GM12878 (cell line): ENCODE measurements at regions not wholly inside any gene's neighbourhood (a gene's known extent, or its start where the extent isn't known, plus 50 kb on each side); places are given as distances from the start of the nearest gene placed in this dataset.

ENCODE experiments used
- ATF2 ChIP-seq: IDR thresholded peaks from 2 replicates; pipeline ENCODE4 v1.6.1; 2012; ENCODE audit warnings: low read length, inconsistent platforms
- BACH1 ChIP-seq: fragments of 450-650 bp; IDR thresholded peaks from 2 replicates; pipeline ENCODE4 v1.6.1; 2017; ENCODE audit warnings: mild to moderate bottlenecking, borderline replicate concordance
- CBFB ChIP-seq: IDR thresholded peaks from 2 replicates; pipeline ENCODE4 v1.6.1; 2016; ENCODE audit warnings: antibody characterized with exemption, low read depth
- CHD2 ChIP-seq: IDR thresholded peaks from 2 replicates; pipeline ENCODE4 v1.6.1; 2011; ENCODE audit warnings: low read depth, low read length, improper control_type of control experiment, borderline replicate concordance
- CREM ChIP-seq: IDR thresholded peaks from 2 replicates; pipeline ENCODE4 v1.6.1; 2014; ENCODE audit warnings: antibody characterized with exemption, low read depth
- GABPA ChIP-seq: IDR thresholded peaks from 2 replicates; pipeline ENCODE4 v1.6.1; 2014; ENCODE audit warnings: antibody characterized with exemption, low read depth, mild to moderate bottlenecking, inconsistent platforms
- KAT2A ChIP-seq: conservative IDR thresholded peaks from 2 replicates; pipeline ENCODE4 v1.6.1; 2011; ENCODE audit warnings: low read depth, low read length; ENCODE audit not compliant: control insufficient read depth
- MXI1 ChIP-seq: fragments of 150-350 bp; IDR thresholded peaks from 2 replicates; pipeline ENCODE4 v1.6.1; 2011; ENCODE audit warnings: low read depth, mild to moderate bottlenecking, inconsistent platforms, low read length, improper control_type of control experiment
- NFXL1 ChIP-seq: fragments of 450-650 bp; IDR thresholded peaks from 2 replicates; pipeline ENCODE4 v1.6.1; 2017; ENCODE audit warnings: antibody characterized with exemption, mild to moderate bottlenecking, borderline replicate concordance
- NFYB ChIP-seq: IDR thresholded peaks from 2 replicates; pipeline ENCODE4 v1.6.1; 2011; ENCODE audit warnings: low read depth, mild to moderate bottlenecking, low read length, improper control_type of control experiment, moderate library complexity; ENCODE audit not compliant: insufficient read depth
- PAX8 ChIP-seq: fragments of 450-650 bp; IDR thresholded peaks from 2 replicates; pipeline ENCODE4 v1.6.1; 2017; ENCODE audit warnings: mild to moderate bottlenecking, moderate library complexity
- POLR2AphosphoS2 ChIP-seq: IDR thresholded peaks from 2 replicates; pipeline ENCODE4 v1.6.1; 2011; ENCODE audit warnings: low read depth, mild to moderate bottlenecking, low read length, improper control_type of control experiment, moderate library complexity
- RBBP5 ChIP-seq: fragments of 200-600 bp; sonication (generic); conservative IDR thresholded peaks from 2 replicates; pipeline ENCODE4 v1.6.1; 2016
- SIN3A ChIP-seq: IDR thresholded peaks from 2 replicates; pipeline ENCODE4 v1.6.1; 2012; ENCODE audit warnings: low read depth, low read length, improper control_type of control experiment
- SPI1 ChIP-seq: IDR thresholded peaks from 2 replicates; pipeline ENCODE4 v1.6.1; 2011; ENCODE audit warnings: low read depth, mild to moderate bottlenecking, low read length, moderate library complexity, borderline replicate concordance; ENCODE audit not compliant: insufficient read depth
- SREBF1 ChIP-seq: IDR thresholded peaks from 2 replicates; pipeline ENCODE4 v1.6.1; 2012; ENCODE audit warnings: mild to moderate bottlenecking, low read length
- SUPT20H ChIP-seq: IDR thresholded peaks from 2 replicates; pipeline ENCODE4 v1.6.1; 2011; ENCODE audit warnings: low read depth, mild to moderate bottlenecking, low read length, moderate library complexity, borderline replicate concordance; ENCODE audit not compliant: control insufficient read depth
- TCF3 ChIP-seq: IDR thresholded peaks from 2 replicates; pipeline ENCODE4 v1.6.1; 2012; ENCODE audit warnings: low read depth, mild to moderate bottlenecking, low read length, borderline replicate concordance; ENCODE audit not compliant: insufficient read depth
- YY1 ChIP-seq: IDR thresholded peaks from 2 replicates; pipeline ENCODE4 v1.6.1; 2011; ENCODE audit warnings: low read depth, mild to moderate bottlenecking, low read length
- ZNF24 ChIP-seq: fragments of 450-650 bp; IDR thresholded peaks from 2 replicates; pipeline ENCODE4 v1.6.1; 2017; ENCODE audit warnings: antibody characterized with exemption, mild to moderate bottlenecking
- ZNF384 ChIP-seq: IDR thresholded peaks from 2 replicates; pipeline ENCODE4 v1.6.1; 2012; ENCODE audit warnings: low read depth, mild to moderate bottlenecking, low read length, improper control_type of control experiment, borderline replicate concordance
- TF ChIP-seq, protein P1 (sequence below): fragments of 450-650 bp; IDR thresholded peaks from 2 replicates; pipeline ENCODE4 v1.6.1; 2016; ENCODE audit warnings: mild to moderate bottlenecking
- TF ChIP-seq, protein P2 (sequence below): fragments of 450-650 bp; IDR thresholded peaks from 2 replicates; pipeline ENCODE4 v1.6.1; 2016; ENCODE audit warnings: mild to moderate bottlenecking

DNA sequence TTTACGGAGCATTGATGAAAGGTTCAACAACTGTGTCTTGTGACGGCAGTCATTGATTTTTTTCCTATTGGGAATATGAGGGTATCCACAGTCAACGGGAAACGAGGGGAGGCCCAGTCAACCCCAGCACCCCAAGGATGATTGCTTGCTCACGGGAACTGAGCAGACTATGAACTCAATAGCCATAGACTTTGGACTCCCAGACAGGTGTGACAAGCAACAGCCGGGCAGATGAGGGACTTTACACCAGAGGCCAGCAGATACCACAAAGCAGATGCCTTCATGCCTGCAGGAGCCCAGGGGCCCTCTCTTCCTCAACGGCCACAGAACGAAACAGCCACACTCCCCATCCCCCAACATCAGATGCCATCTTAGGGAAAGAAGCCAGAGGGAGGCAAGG lies 80.3 kb upstream of the FLT1 start (continued):
- no peak for TF ChIP-seq ATF2
- TF ChIP-seq SPI1, result no peak
- TF ChIP-seq GABPA, result no peak
- TF ChIP-seq, protein P1, sequence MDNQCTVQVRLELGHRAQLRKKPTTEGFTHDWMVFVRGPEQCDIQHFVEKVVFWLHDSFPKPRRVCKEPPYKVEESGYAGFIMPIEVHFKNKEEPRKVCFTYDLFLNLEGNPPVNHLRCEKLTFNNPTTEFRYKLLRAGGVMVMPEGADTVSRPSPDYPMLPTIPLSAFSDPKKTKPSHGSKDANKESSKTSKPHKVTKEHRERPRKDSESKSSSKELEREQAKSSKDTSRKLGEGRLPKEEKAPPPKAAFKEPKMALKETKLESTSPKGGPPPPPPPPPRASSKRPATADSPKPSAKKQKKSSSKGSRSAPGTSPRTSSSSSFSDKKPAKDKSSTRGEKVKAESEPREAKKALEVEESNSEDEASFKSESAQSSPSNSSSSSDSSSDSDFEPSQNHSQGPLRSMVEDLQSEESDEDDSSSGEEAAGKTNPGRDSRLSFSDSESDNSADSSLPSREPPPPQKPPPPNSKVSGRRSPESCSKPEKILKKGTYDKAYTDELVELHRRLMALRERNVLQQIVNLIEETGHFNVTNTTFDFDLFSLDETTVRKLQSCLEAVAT, result 0 out of 2 replicates have a peak, but pooled peaks have one; percentile 22
- TF ChIP-seq CBFB, result no peak
- TF ChIP-seq, protein P2, sequence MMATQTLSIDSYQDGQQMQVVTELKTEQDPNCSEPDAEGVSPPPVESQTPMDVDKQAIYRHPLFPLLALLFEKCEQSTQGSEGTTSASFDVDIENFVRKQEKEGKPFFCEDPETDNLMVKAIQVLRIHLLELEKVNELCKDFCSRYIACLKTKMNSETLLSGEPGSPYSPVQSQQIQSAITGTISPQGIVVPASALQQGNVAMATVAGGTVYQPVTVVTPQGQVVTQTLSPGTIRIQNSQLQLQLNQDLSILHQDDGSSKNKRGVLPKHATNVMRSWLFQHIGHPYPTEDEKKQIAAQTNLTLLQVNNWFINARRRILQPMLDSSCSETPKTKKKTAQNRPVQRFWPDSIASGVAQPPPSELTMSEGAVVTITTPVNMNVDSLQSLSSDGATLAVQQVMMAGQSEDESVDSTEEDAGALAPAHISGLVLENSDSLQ, result no peak
- TF ChIP-seq BACH1, result no peak; the same call in 1 of the 2 replicates
- no peak for TF ChIP-seq NFYB
- TF ChIP-seq MXI1, result no peak
- no peak for TF ChIP-seq SIN3A
- peak; percentile 77; the same call in 1 of the 2 replicates for TF ChIP-seq CHD2
- TF ChIP-seq KAT2A, result no peak
- TF ChIP-seq POLR2AphosphoS2, result no peak
- TF ChIP-seq ZNF24, result no peak
- TF ChIP-seq SUPT20H, result no peak
- TF ChIP-seq SREBF1, result no peak
- TF ChIP-seq NFXL1, result no peak
- no peak for TF ChIP-seq YY1
- no peak for TF ChIP-seq RBBP5
- no peak for TF ChIP-seq PAX8
- TF ChIP-seq TCF3, result no peak
- no peak for TF ChIP-seq CREM
- TF ChIP-seq ZNF384, result no peak
